ENCODE measurements at regions not wholly inside any gene's neighbourhood (a gene's known extent, or its start where the extent isn't known, plus 50 kb on each side); places are given as distances from the start of the nearest gene placed in this dataset.

GRCh38 chr12:127381681-127382080 is 885.3 kb upstream of the TMEM132C start:
- TF ChIP-seq, protein P1, sequence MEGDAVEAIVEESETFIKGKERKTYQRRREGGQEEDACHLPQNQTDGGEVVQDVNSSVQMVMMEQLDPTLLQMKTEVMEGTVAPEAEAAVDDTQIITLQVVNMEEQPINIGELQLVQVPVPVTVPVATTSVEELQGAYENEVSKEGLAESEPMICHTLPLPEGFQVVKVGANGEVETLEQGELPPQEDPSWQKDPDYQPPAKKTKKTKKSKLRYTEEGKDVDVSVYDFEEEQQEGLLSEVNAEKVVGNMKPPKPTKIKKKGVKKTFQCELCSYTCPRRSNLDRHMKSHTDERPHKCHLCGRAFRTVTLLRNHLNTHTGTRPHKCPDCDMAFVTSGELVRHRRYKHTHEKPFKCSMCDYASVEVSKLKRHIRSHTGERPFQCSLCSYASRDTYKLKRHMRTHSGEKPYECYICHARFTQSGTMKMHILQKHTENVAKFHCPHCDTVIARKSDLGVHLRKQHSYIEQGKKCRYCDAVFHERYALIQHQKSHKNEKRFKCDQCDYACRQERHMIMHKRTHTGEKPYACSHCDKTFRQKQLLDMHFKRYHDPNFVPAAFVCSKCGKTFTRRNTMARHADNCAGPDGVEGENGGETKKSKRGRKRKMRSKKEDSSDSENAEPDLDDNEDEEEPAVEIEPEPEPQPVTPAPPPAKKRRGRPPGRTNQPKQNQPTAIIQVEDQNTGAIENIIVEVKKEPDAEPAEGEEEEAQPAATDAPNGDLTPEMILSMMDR (IDR thresholded peaks at IDR 0.05 in 8 of 11, conservative IDR thresholded peaks at IDR 0.05 in 3 of 11), result no peak
- no peak for TF ChIP-seq POLR2A (IDR thresholded peaks at IDR 0.05)
- no peak for TF ChIP-seq POLR2AphosphoS5 (IDR thresholded peaks at IDR 0.05)
